Left lung (tissue), 4 donors: ENCODE measurements at regions not wholly inside any gene's neighbourhood (a gene's known extent, or its start where the extent isn't known, plus 50 kb on each side); places are given as distances from the start of the nearest gene placed in this dataset.
A peak's percentile ranks its signal among the peaks of the same experiment; 100 is the strongest.
"Not testable (repeated sequence)": the region's sequence is repeated elsewhere in the genome, so short reads cannot be mapped to it uniquely, and the experiment has no call there.

ENCODE experiments used
- ATAC-seq: fragments of 200-7000 bp; cut with Tn5 transposase; one replicate; pipeline ENCODE4 v1.9.1; 2020; ENCODE audit warnings: moderate library complexity
- DNase-seq, 4 donors: peaks; one replicate each; pipeline ENCODE4 v3.0.0-alpha.2; 2013 to 2020
- H3K27ac ChIP-seq, 2 donors: fragments of 200-600 bp; sonication (generic) in 1 of 2; one replicate each; pipeline versions ENCODE4 v1.5.0 to v1.8.0; 2020 to 2021
- H3K27me3 ChIP-seq, 2 donors: fragments of 200-600 bp; sonication (generic) in 1 of 2; one replicate each; pipeline versions ENCODE4 v1.5.0 to v1.8.0; 2020 to 2021
- H3K36me3 ChIP-seq, 2 donors: fragments of 200-600 bp; sonication (generic) in 1 of 2; one replicate each; pipeline versions ENCODE4 v1.5.0 to v1.8.0; 2020 to 2021
- H3K4me1 ChIP-seq, 2 donors: fragments of 200-600 bp; one replicate each; pipeline ENCODE4 v1.8.0; 2021
- H3K4me3 ChIP-seq, 2 donors: fragments of 200-600 bp; sonication (generic) in 1 of 2; one replicate each; pipeline versions ENCODE4 v1.5.0 to v1.8.0; 2020 to 2021; ENCODE audit warnings: mild to moderate bottlenecking in 1 of 2
- H3K9me3 ChIP-seq, 2 donors: fragments of 200-600 bp; sonication (generic) in 1 of 2; one replicate each; pipeline versions ENCODE4 v1.5.0 to v1.8.0; 2020 to 2021
- CTCF ChIP-seq, 2 donors: fragments of 200-600 bp; sonication (generic) in 1 of 2; IDR thresholded peaks; one replicate each; pipeline versions ENCODE4 v1.5.0 to v1.8.0; 2021; ENCODE audit warnings: antibody characterized with exemption in 2 of 2
- intact Hi-C, 2 donors: fragments of 100-400 bp; cut with DNase I; formaldehyde crosslinking; loops; one replicate each; pipeline versions ENCODE4 v1.11.2 to v1.14.2; 2022
- donor health status: DM: no; HTN: yes; CAD: no.
- donor health status: DM: no; HTN: no; CAD: no.

GRCh38 chr5:66368811-66369210 is 224.7 kb downstream of the SREK1 start:
- Histone ChIP-seq H3K9me3 (no peaks in the 10 kb centered on the region), H3K4me1 (no peaks in the 10 kb centered on the region), H3K27ac (no peak overlapping the region), H3K36me3 (no peaks in the 10 kb centered on the region), H3K27me3 (no peaks in the 10 kb centered on the region), H3K4me3 (no peak overlapping the region)
- ATAC-seq (no peak), DNase-seq (no peak)
- intact Hi-C loops = no loop called here
- no peak for TF ChIP-seq CTCF (IDR thresholded peaks at IDR 0.05)

GRCh38 chr5:66377747-66378146 is 218.4 kb upstream of the MAST4 start:
- Histone ChIP-seq H3K27ac (no peak overlapping the region), H3K4me3 (no peak overlapping the region), H3K4me1 (no peaks in the 10 kb centered on the region), H3K9me3 (peaks cover 0 to 2% of the 10 kb centered on the region in 2 donors), H3K27me3 (no peaks in the 10 kb centered on the region), H3K36me3 (no peaks in the 10 kb centered on the region)
- ATAC-seq (no peak), DNase-seq (no peak)
- intact Hi-C loops = no loop called here
- TF ChIP-seq CTCF (IDR thresholded peaks at IDR 0.05) = no peak

GRCh38 chr5:66378407-66378806 is 217.8 kb upstream of the MAST4 start:
- DNase-seq (no peak), ATAC-seq (no peak)
- peaks cover 0 to 2% of the 10 kb centered on the region in 2 donors for H3K9me3 ChIP-seq
- H3K4me1 ChIP-seq = no peaks in the 10 kb centered on the region
- H3K27ac ChIP-seq = no peak overlapping the region
- H3K36me3 ChIP-seq = no peaks in the 10 kb centered on the region
- intact Hi-C loops = no loop called here
- no peak overlapping the region for H3K4me3 ChIP-seq
- no peaks in the 10 kb centered on the region for H3K27me3 ChIP-seq
- no peak for TF ChIP-seq CTCF (IDR thresholded peaks at IDR 0.05)

GRCh38 chr5:66382152-66382551 is 214.0 kb upstream of the MAST4 start:
- Histone ChIP-seq H3K4me1 (no peaks in the 10 kb centered on the region), H3K27me3 (no peaks in the 10 kb centered on the region), H3K36me3 (no peaks in the 10 kb centered on the region), H3K9me3 (peaks cover 0 to 2% of the 10 kb centered on the region in 2 donors), H3K4me3 (no peak overlapping the region), H3K27ac (no peak overlapping the region)
- ATAC-seq (no peak), DNase-seq (no peak)
- intact Hi-C loops = no loop called here
- no peak for TF ChIP-seq CTCF (IDR thresholded peaks at IDR 0.05)

- H3K4me1 ChIP-seq, H3K36me3 ChIP-seq, intact Hi-C loops, H3K27me3 ChIP-seq, H3K9me3 ChIP-seq, ATAC-seq, H3K27ac ChIP-seq, H3K4me3 ChIP-seq: not testable (repeated sequence)
- DNase-seq = peak in 1 of 4 donors; percentile 41
These were observed 191.0 kb upstream of the MAST4 start for GRCh38 chr5:66405145-66405544.

GRCh38 chr5:66406761-66407336 is 189.3 kb upstream of the MAST4 start:
- no peak for TF ChIP-seq CTCF (IDR thresholded peaks at IDR 0.05)
- no peak overlapping the region for H3K4me3 ChIP-seq
- H3K9me3 ChIP-seq = no peaks in the 10 kb centered on the region
- no peak overlapping the region for H3K27ac ChIP-seq
- no peak for ATAC-seq
- no peaks in the 10 kb centered on the region for H3K4me1 ChIP-seq
- intact Hi-C loops = no loop called here
- H3K27me3 ChIP-seq = no peaks in the 10 kb centered on the region
- DNase-seq = no peak
- H3K36me3 ChIP-seq = no peaks in the 10 kb centered on the region
